K562 (cell line): ENCODE measurements at regions not wholly inside any gene's neighbourhood (a gene's known extent, or its start where the extent isn't known, plus 50 kb on each side); places are given as distances from the start of the nearest gene placed in this dataset.

Source experiments
- ATAC-seq: fragments of 200-7000 bp; cut with Tn5 transposase; 3 replicates; pipeline ENCODE4 v1.9.1; 2020; ENCODE audit warnings: moderate library complexity
- BruUV-seq: library from RNA; stranded (reverse); fragments of 400-500 nt; replicated peaks from 2 replicates; lab custom pipeline; 2021; lab: Mats Ljungman, UMichigan
- CTCF ChIA-PET: fragments of 300-600 bp; formaldehyde crosslinking; extraction: SDS; loops from one replicate; lab custom pipeline; 2021; ENCODE audit warnings: low intra/inter-chr PET ratio; lab: Yijun Ruan, JAX
- POLR2A ChIA-PET: fragments of 300-600, 350-650 bp; sonication (Branson Sonifier 250); formaldehyde crosslinking; extraction: SDS; loops from one replicate; lab custom pipeline; 2021; ENCODE audit warnings: antibody characterized with exemption, inconsistent platforms; lab: Yijun Ruan, JAX
- DNase-seq, 4 experiments: peaks; one replicate each; pipeline versions ENCODE4 v3.0.0 to v3.0.0-alpha.2; 2011 to 2018; ENCODE audit warnings: low spot score in 3 of 4, mixed read lengths in 3 of 4; ENCODE audit errors: extremely low read depth in 1 of 4
- FAIRE-seq: peaks from 2 replicates; lab custom pipeline; 2011; peaks lifted over from hg19 to GRCh38; lab: Jason Lieb, UNC
- H2AFZ ChIP-seq: 2 replicates; pipeline ENCODE4 v1.6.0; 2011; ENCODE audit warnings: low read depth, low read length, control low read depth, inconsistent platforms
- H3K27ac ChIP-seq: fragments of 200-600 bp; 3 replicates; pipeline ENCODE4 v1.8.0; 2011; ENCODE audit warnings: low read depth, mild to moderate bottlenecking, control low read depth, inconsistent platforms, low read length, moderate library complexity, mixed read lengths; ENCODE audit errors: extremely low read depth
- H3K27me3 ChIP-seq, 2 experiments: fragments of 300-600 bp in 1 of 2; 2 replicates in 1 of 2; 3 replicates in 1 of 2; pipeline versions ENCODE4 v1.6.0 to v1.8.0; 2011; ENCODE audit warnings: inconsistent platforms in 2 of 2, low read length in 2 of 2, mild to moderate bottlenecking in 1 of 2, mixed read lengths in 1 of 2, moderate library complexity in 1 of 2; ENCODE audit not compliant: control insufficient read depth in 2 of 2, insufficient read depth in 2 of 2
- H3K36me3 ChIP-seq: fragments of 300-600 bp; 3 replicates; pipeline ENCODE4 v1.8.0; 2011; ENCODE audit warnings: mild to moderate bottlenecking, low read length, inconsistent platforms; ENCODE audit not compliant: control insufficient read depth, insufficient read depth
- H3K4me1 ChIP-seq, 2 experiments: fragments of 200-600 bp in 1 of 2; replicated peaks in 1 of 2; 2 replicates in 1 of 2; 3 replicates in 1 of 2; pipeline versions ENCODE4 v1.5.1 to v1.8.0; 2011; ENCODE audit warnings: inconsistent platforms in 2 of 2, low read length in 2 of 2, mild to moderate bottlenecking in 1 of 2, mixed read lengths in 1 of 2, moderate library complexity in 1 of 2; ENCODE audit not compliant: control insufficient read depth in 2 of 2, insufficient read depth in 2 of 2
- H3K4me2 ChIP-seq: 2 replicates; pipeline ENCODE4 v1.6.1; 2011; ENCODE audit warnings: low read length, control low read depth, inconsistent platforms, mixed read lengths; ENCODE audit not compliant: insufficient read depth
- H3K4me3 ChIP-seq: fragments of 200-600 bp; sonication (generic), shearing (Covaris generic); 2 replicates; pipeline ENCODE4 v1.5.1; 2016; ENCODE audit warnings: control low read depth, inconsistent platforms
- H3K79me2 ChIP-seq: fragments of 200-600 bp; 3 replicates; pipeline ENCODE4 v1.8.0; 2011; ENCODE audit warnings: low read length, inconsistent platforms; ENCODE audit not compliant: control insufficient read depth, insufficient read depth
- H3K9ac ChIP-seq, 2 experiments: 2 replicates each; pipeline versions ENCODE4 v1.6.0 to v1.6.1; 2011; ENCODE audit warnings: low read depth in 2 of 2, low read length in 2 of 2, control low read depth in 1 of 2, inconsistent platforms in 1 of 2, mild to moderate bottlenecking in 1 of 2, mixed read lengths in 1 of 2; ENCODE audit not compliant: insufficient read depth in 1 of 2
- H3K9me1 ChIP-seq: one replicate; pipeline ENCODE4 v1.6.0; 2011; ENCODE audit warnings: inconsistent platforms, mild to moderate bottlenecking, low read length, moderate library complexity; ENCODE audit not compliant: control insufficient read depth, insufficient read depth
- H3K9me3 ChIP-seq: replicated peaks from 2 replicates; pipeline ENCODE4 v1.5.1; 2011; ENCODE audit warnings: low read depth, low read length, inconsistent platforms; ENCODE audit not compliant: control insufficient read depth, insufficient read depth
- H4K20me1 ChIP-seq: replicated peaks from 2 replicates; pipeline ENCODE4 v1.6.1; 2011; ENCODE audit warnings: low read length, inconsistent platforms, mixed read lengths; ENCODE audit not compliant: control insufficient read depth, insufficient read depth
- BRD9 ChIP-seq: fragments of 450-650 bp; IDR thresholded peaks from 2 replicates; pipeline ENCODE4 v1.6.1; 2018; ENCODE audit warnings: low read depth; ENCODE audit not compliant: partially characterized antibody
- FOXK1 ChIP-seq: sonication (generic); formaldehyde crosslinking; IDR thresholded peaks from 2 replicates; pipeline ENCODE4 v1.8.0; 2022; ENCODE audit warnings: missing genetic modification reagents, mild to moderate bottlenecking, borderline replicate concordance
- HDGF ChIP-seq: fragments of 450-650 bp; IDR thresholded peaks from 2 replicates; pipeline ENCODE4 v1.6.1; 2016
- HNRNPH1 ChIP-seq: fragments of 200-400 bp; formaldehyde crosslinking; optimal IDR thresholded peaks from 2 replicates; pipeline ENCODE3; 2017; ENCODE audit warnings: low read depth, mild to moderate bottlenecking, low read length, moderate library complexity
- HNRNPL ChIP-seq: fragments of 200-400 bp; formaldehyde crosslinking; IDR thresholded peaks from 2 replicates; pipeline ENCODE4 v1.6.1; 2017; ENCODE audit warnings: low read depth, mild to moderate bottlenecking, low read length
- KLF6 ChIP-seq: fragments of 250-450 bp; sonication (Bioruptor Pico); IDR thresholded peaks from 2 replicates; pipeline ENCODE4 v1.4.0; 2020; ENCODE audit warnings: mild to moderate bottlenecking, moderate library complexity, borderline replicate concordance
- MED1 ChIP-seq: sonication (generic); formaldehyde crosslinking; IDR thresholded peaks from 2 replicates; pipeline ENCODE4 v1.8.1; 2023; ENCODE audit warnings: missing genetic modification reagents, borderline replicate concordance
- STAT5A ChIP-seq: IDR thresholded peaks from 2 replicates; pipeline ENCODE4 v1.6.1; 2012; ENCODE audit warnings: low read length, inconsistent platforms, borderline replicate concordance
- ZFP1 ChIP-seq: fragments of 450-650 bp; formaldehyde crosslinking; IDR thresholded peaks from 2 replicates; pipeline ENCODE4 v1.4.0; 2020; ENCODE audit warnings: mild to moderate bottlenecking, mixed read lengths
- ZNF175 ChIP-seq: fragments of 200-800 bp; sonication (Bioruptor generic); IDR thresholded peaks from 2 replicates; pipeline ENCODE4 v1.6.1; 2016; ENCODE audit warnings: low read depth, mild to moderate bottlenecking, missing genetic modification characterization, missing compliant biosample characterization
- ZNF274 ChIP-seq: IDR thresholded peaks from 2 replicates; pipeline ENCODE4 v1.6.1; 2011; ENCODE audit warnings: low read depth, mild to moderate bottlenecking, low read length, moderate library complexity, borderline replicate concordance
- ZNF436 ChIP-seq: fragments of 250-450, 450-650 bp; sonication (Bioruptor Pico); formaldehyde crosslinking; IDR thresholded peaks from 2 replicates; pipeline ENCODE4 v1.7.0; 2020; ENCODE audit warnings: mild to moderate bottlenecking
- ZNF785 ChIP-seq: fragments of 250-450 bp; sonication (Bioruptor Pico); IDR thresholded peaks from 2 replicates; pipeline ENCODE4 v1.4.0; 2020; ENCODE audit warnings: mild to moderate bottlenecking
- WGBS: fragments of 100-300 bp; shearing (Covaris generic); methylation state at CpG from one replicate; pipeline ENCODE4 v1.1.6; 2016; ENCODE audit warnings: low coverage, mixed read lengths; ENCODE audit not compliant: insufficient coverage; ENCODE audit errors: missing lambda C conversion rate; 5-methylcytosine and 5-hydroxymethylcytosine counted together
- in situ Hi-C: fragments of 300-500 bp; cut with MboI; formaldehyde crosslinking; loops from 4 replicates; pipeline ENCODE4 v1.15.0; 2018; ENCODE audit warnings: inconsistent platforms, mixed read lengths
- intact Hi-C: fragments of 100-400 bp; cut with micrococcal nuclease; formaldehyde crosslinking; loops from 2 replicates; pipeline ENCODE4 v1.14.2; 2022
- TF ChIP-seq, protein P1 (sequence below): sonication (generic); formaldehyde crosslinking; IDR thresholded peaks from 2 replicates; pipeline ENCODE4 v1.8.1; 2022; ENCODE audit warnings: missing genetic modification reagents
- TF ChIP-seq, protein P2 (sequence below): fragments of 450-650 bp; IDR thresholded peaks from 2 replicates; pipeline ENCODE4 v1.6.1; 2016; ENCODE audit warnings: low read depth, mild to moderate bottlenecking, moderate library complexity

DNA sequence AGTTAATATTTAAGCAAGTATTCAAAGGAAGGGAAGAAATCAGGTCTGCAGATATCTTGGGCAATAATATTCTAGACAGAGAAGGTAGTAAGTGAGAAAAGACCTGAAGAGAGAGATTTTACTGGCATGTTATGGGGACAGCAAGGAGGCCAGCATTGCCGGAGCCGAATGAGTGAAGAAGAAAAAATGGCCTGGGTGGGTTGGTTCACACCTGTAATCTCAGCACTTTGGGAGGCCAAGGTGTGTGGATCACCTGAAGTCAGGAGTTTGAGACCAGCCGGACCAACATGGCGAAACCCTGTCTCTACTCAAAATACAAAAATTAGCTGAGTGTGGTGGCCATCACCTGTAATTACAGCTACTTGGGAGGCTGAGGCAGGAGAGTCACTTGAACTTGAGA, 164.7 kb downstream of the VGLL3 start:
- no peak overlapping the region for H3K9ac ChIP-seq
- ATAC-seq: no peak
- no peaks in the 10 kb centered on the region for H4K20me1 ChIP-seq
- 4% methylated on average over 4 of the region's 4 CpGs for WGBS
- H3K4me1 ChIP-seq: no peaks in the 10 kb centered on the region
- no peaks in the 10 kb centered on the region for H3K9me1 ChIP-seq
- TF ChIP-seq FOXK1 (no peak), MED1 (CRISPR knock-in tag) (no peak), ZNF175 (CRISPR knock-in tag) (no peak), ZNF436 (CRISPR knock-in tag) (no peak), BRD9 (no peak), ZFP1 (no peak), ZNF785 (CRISPR knock-in tag) (no peak), ZNF274 (no peak), STAT5A (no peak), HNRNPL (no peak), HNRNPH1 (no peak), KLF6 (no peak), HDGF (no peak)
- TF ChIP-seq, protein P1, sequence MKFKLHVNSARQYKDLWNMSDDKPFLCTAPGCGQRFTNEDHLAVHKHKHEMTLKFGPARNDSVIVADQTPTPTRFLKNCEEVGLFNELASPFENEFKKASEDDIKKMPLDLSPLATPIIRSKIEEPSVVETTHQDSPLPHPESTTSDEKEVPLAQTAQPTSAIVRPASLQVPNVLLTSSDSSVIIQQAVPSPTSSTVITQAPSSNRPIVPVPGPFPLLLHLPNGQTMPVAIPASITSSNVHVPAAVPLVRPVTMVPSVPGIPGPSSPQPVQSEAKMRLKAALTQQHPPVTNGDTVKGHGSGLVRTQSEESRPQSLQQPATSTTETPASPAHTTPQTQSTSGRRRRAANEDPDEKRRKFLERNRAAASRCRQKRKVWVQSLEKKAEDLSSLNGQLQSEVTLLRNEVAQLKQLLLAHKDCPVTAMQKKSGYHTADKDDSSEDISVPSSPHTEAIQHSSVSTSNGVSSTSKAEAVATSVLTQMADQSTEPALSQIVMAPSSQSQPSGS: no peak
- TF ChIP-seq, protein P2, sequence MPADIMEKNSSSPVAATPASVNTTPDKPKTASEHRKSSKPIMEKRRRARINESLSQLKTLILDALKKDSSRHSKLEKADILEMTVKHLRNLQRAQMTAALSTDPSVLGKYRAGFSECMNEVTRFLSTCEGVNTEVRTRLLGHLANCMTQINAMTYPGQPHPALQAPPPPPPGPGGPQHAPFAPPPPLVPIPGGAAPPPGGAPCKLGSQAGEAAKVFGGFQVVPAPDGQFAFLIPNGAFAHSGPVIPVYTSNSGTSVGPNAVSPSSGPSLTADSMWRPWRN: no peak
- TF ChIP-seq, all 486 proteins: peak for 0
- BruUV-seq: no TSS peak
- Histone ChIP-seq H3K27me3 (no peaks in the 10 kb centered on the region), H3K36me3 (no peaks in the 10 kb centered on the region), H3K4me3 (no peak overlapping the region), H3K27ac (no peak overlapping the region), H3K79me2 (no peaks in the 10 kb centered on the region), H2AFZ (no peak overlapping the region), H3K9me3 (no peaks in the 10 kb centered on the region), H3K4me2 (no peak overlapping the region)
- POLR2A ChIA-PET: interaction anchor here (0.6 kb wide), 1 partner anchor 69 kb away, joined by 3 read pairs; no protein-coding TSS in a partner anchor
- DNase-seq: no peak
- FAIRE-seq: no peak
- intact Hi-C loops (no loop called here), in situ Hi-C loops (no loop called here)
- CTCF ChIA-PET: no interaction called here
